MM.1S (cell line): ENCODE measurements at regions not wholly inside any gene's neighbourhood (a gene's known extent, or its start where the extent isn't known, plus 50 kb on each side); places are given as distances from the start of the nearest gene placed in this dataset.

Experiments
- CTCF ChIP-seq: fragments of 300-600 bp; sonication (generic); IDR thresholded peaks from 2 replicates; pipeline ENCODE4 v1.5.1; 2016; ENCODE audit warnings: antibody characterized with exemption, low read length, mixed read lengths
- EZH2 ChIP-seq: fragments of 300-600 bp; sonication (generic); optimal IDR thresholded peaks from 2 replicates; pipeline ENCODE3; 2017; ENCODE audit warnings: low read depth, mild to moderate bottlenecking, antibody characterized with exemption, low read length, mixed read lengths
- EZH2phosphoT487 ChIP-seq: fragments of 300-600 bp; sonication (generic); IDR thresholded peaks from 2 replicates; pipeline ENCODE4 v1.6.1; 2018; ENCODE audit warnings: antibody characterized with exemption, low read length

DNA sequence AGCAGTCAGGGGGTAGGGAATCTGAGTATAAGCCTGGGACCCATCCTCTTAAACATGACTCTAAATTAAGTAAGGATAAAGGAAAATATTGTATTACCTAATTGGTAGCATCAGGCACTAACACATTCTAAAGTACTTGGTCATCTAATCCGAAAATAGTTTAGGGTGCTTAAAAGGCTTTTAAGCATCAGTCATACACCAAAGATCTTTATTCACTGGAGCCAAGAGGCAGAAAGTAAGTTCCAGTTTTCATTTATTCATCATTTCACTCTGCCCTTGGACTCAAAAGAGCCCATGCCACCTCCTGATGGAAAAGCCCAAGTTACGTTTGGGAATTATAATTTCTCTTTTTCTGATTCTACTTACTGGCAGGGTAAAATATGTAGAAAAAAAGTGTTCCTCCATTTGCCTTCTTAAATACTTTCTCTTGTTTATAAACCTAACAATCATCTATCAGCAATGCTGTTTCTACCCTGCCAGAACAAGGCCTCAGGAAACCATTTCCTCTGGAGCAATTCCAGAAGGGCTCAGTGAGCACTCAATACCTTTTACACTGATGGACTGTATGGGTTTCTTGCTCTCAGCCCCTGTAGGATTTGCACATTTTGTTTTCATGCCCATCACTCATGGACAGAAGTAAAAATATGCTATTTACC, 120.1 kb upstream of the SLC5A12 start:
- no peak for TF ChIP-seq CTCF
- TF ChIP-seq EZH2, result no peak
- no peak for TF ChIP-seq EZH2phosphoT487
